Transverse colon (tissue), 4 donors: ENCODE measurements at regions not wholly inside any gene's neighbourhood (a gene's known extent, or its start where the extent isn't known, plus 50 kb on each side); places are given as distances from the start of the nearest gene placed in this dataset.

Source experiments
- EP300 ChIP-seq: sonication (generic); formaldehyde crosslinking; IDR thresholded peaks from one replicate; pipeline ENCODE4 v1.6.1; 2017; ENCODE audit warnings: antibody characterized with exemption, low read depth
- POLR2A ChIP-seq: fragments of 450-650 bp; IDR thresholded peaks from one replicate; pipeline ENCODE4 v1.6.1; 2016; ENCODE audit warnings: antibody characterized with exemption, mild to moderate bottlenecking, moderate library complexity
- POLR2AphosphoS5 ChIP-seq, 3 donors: sonication (generic); formaldehyde crosslinking; IDR thresholded peaks; one replicate each; pipeline ENCODE4 v1.6.1; 2016; ENCODE audit warnings: antibody characterized with exemption in 3 of 3
- TF ChIP-seq, protein P1 (sequence below), 5 experiments: fragments of 200-600 bp in 3 of 5; fragments of 450-650 bp in 2 of 5; sonication (generic) in 3 of 5; IDR thresholded peaks; 1 replicate in 2 of 5; 2 replicates in 3 of 5; pipeline ENCODE4 v1.5.1; 2016 to 2017; ENCODE audit warnings: antibody characterized with exemption in 5 of 5, inconsistent platforms in 3 of 5, mild to moderate bottlenecking in 2 of 5, moderate library complexity in 1 of 5

DNA sequence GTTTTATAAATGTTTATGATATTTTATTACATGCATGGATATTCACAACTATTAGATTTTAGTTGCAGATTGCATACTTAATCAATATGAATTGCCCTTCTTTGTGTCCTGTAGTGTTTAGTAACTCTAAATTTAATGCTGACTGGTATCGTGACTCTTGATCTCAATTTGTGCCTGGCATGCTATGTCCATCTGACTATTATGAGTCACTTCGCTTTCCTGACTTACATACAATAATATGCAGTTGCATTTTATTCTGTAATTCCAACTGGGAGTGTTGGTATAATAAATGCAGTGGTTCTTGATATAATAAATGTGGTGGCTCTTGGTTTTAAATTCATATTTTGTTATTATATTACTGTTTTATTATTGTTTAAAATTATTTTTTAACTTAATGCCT is 277.5 kb downstream of the LIG4 start:
- TF ChIP-seq POLR2A (no peak), EP300 (no peak), POLR2AphosphoS5 (IDR thresholded peaks at IDR 0.05) (no peak)
- TF ChIP-seq, protein P1, sequence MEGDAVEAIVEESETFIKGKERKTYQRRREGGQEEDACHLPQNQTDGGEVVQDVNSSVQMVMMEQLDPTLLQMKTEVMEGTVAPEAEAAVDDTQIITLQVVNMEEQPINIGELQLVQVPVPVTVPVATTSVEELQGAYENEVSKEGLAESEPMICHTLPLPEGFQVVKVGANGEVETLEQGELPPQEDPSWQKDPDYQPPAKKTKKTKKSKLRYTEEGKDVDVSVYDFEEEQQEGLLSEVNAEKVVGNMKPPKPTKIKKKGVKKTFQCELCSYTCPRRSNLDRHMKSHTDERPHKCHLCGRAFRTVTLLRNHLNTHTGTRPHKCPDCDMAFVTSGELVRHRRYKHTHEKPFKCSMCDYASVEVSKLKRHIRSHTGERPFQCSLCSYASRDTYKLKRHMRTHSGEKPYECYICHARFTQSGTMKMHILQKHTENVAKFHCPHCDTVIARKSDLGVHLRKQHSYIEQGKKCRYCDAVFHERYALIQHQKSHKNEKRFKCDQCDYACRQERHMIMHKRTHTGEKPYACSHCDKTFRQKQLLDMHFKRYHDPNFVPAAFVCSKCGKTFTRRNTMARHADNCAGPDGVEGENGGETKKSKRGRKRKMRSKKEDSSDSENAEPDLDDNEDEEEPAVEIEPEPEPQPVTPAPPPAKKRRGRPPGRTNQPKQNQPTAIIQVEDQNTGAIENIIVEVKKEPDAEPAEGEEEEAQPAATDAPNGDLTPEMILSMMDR (IDR thresholded peaks at IDR 0.05), result no peak
